ENCODE measurements at regions not wholly inside any gene's neighbourhood (a gene's known extent, or its start where the extent isn't known, plus 50 kb on each side); places are given as distances from the start of the nearest gene placed in this dataset.

DNA sequence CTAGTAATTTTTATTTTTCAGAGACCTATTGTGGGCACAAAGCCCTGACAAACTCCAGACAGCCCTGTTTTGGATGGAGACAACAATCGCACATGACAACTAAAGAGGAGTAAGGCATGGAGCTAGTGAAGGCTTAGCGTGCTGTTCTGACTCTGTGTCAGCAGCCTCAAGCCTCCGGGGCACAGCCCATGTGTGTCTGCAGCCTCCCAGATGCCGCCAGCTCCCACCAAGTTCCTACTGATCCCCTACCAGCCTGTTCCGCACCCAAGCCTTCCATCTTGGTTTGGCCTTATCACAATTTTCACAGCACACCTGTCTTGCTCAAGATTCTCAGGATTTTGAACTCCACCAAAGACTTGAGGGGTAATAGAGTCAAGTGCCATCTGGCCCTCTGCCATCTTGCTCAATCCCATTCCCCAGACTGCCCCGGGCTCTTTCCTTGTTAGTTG lies 70.3 kb upstream of the SH3PXD2B start:
- TF ChIP-seq CTCF (IDR thresholded peaks at IDR 0.05; ENCODE audit: control extremely low read depth in 1 of 3, insufficient read depth in 1 of 3, low read depth in 1 of 3, low read length in 3 of 3) (no peak), POLR2A (IDR thresholded peaks at IDR 0.05; ENCODE audit: control extremely low read depth in 1 of 2, low read depth in 2 of 2, low read length in 2 of 2) (no peak), TEAD4 (IDR thresholded peaks at IDR 0.05; ENCODE audit: low read depth, low read length) (no peak), MAX (IDR thresholded peaks at IDR 0.05) (no peak), TAF1 (IDR thresholded peaks at IDR 0.05; ENCODE audit: low read depth, low read length) (no peak), EZH2 (IDR thresholded peaks at IDR 0.05; ENCODE audit: low read depth, low read length, severe bottlenecking) (no peak), CTBP2 (IDR thresholded peaks at IDR 0.05; ENCODE audit: borderline replicate concordance, insufficient read depth, insufficient read length, low read length) (no peak), HDAC6 (IDR thresholded peaks at IDR 0.05; ENCODE audit: low read depth, low read length) (no peak), ATF2 (IDR thresholded peaks at IDR 0.05; ENCODE audit: low read length) (no peak), RXRA (IDR thresholded peaks at IDR 0.05; ENCODE audit: insufficient read depth, low read depth, low read length) (no peak), CHD2 (IDR thresholded peaks at IDR 0.05; ENCODE audit: low read length) (no peak)
- TF ChIP-seq, protein P1, sequence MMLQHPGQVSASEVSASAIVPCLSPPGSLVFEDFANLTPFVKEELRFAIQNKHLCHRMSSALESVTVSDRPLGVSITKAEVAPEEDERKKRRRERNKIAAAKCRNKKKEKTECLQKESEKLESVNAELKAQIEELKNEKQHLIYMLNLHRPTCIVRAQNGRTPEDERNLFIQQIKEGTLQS (IDR thresholded peaks at IDR 0.05; ENCODE audit: insufficient read depth, low read depth, low read length) = no peak

Data from H1 (cell line).